Lung (tissue), 11 donors: ENCODE measurements at regions not wholly inside any gene's neighbourhood (a gene's known extent, or its start where the extent isn't known, plus 50 kb on each side); places are given as distances from the start of the nearest gene placed in this dataset.

Source experiments
- ATAC-seq: fragments of 200-7000 bp; cut with Tn5 transposase; one replicate; pipeline ENCODE4 v1.9.1; 2020; ENCODE audit warnings: moderate number of reproducible peaks; ENCODE audit not compliant: insufficient read depth, low FRiP score
- DNase-seq, 3 donors: peaks; one replicate each; pipeline ENCODE4 v3.0.0-alpha.2; 2013 to 2017
- H3K27ac ChIP-seq, 2 donors: one replicate each; pipeline ENCODE4 v1.5.1; 2013; ENCODE audit warnings: mild to moderate bottlenecking in 2 of 2, moderate library complexity in 2 of 2, control low read depth in 1 of 2, inconsistent platforms in 1 of 2, low read depth in 1 of 2, low read length in 1 of 2
- H3K27me3 ChIP-seq, 3 donors: one replicate each; pipeline ENCODE4 v1.5.1; 2013; ENCODE audit warnings: low read length in 2 of 3; ENCODE audit not compliant: control insufficient read depth in 3 of 3, insufficient read depth in 3 of 3
- H3K36me3 ChIP-seq, 4 donors: one replicate each; pipeline ENCODE4 v1.5.1; 2013; ENCODE audit warnings: low read length in 4 of 4, mild to moderate bottlenecking in 1 of 4, moderate library complexity in 1 of 4; ENCODE audit not compliant: control insufficient read depth in 4 of 4, insufficient read depth in 4 of 4
- H3K4me1 ChIP-seq, 5 donors: one replicate each; pipeline ENCODE4 v1.5.1; 2013; ENCODE audit warnings: low read length in 5 of 5, mild to moderate bottlenecking in 2 of 5, moderate library complexity in 1 of 5; ENCODE audit not compliant: control insufficient read depth in 5 of 5, insufficient read depth in 5 of 5
- H3K4me3 ChIP-seq: one replicate; pipeline ENCODE4 v1.5.1; 2013; ENCODE audit warnings: mild to moderate bottlenecking, control low read depth, moderate library complexity
- H3K9ac ChIP-seq, 2 donors: one replicate each; pipeline ENCODE4 v1.5.1; 2013; ENCODE audit warnings: low read length in 2 of 2, control low read depth in 1 of 2; ENCODE audit not compliant: insufficient read depth in 1 of 2
- H3K9me3 ChIP-seq, 4 donors: one replicate each; pipeline ENCODE4 v1.5.1; 2013; ENCODE audit warnings: low read length in 3 of 4, mild to moderate bottlenecking in 1 of 4, moderate library complexity in 1 of 4; ENCODE audit not compliant: control insufficient read depth in 4 of 4, insufficient read depth in 3 of 4
- WGBS, 2 donors: extraction: QIAGEN DNeasy Blood & Tissue Kit; methylation state at CpG; one replicate each; pipeline ENCODE4 v1.1.7; 2013; 5-methylcytosine and 5-hydroxymethylcytosine counted together
- TF ChIP-seq, protein P1 (sequence below): IDR thresholded peaks from 2 replicates; pipeline ENCODE4 v1.5.1; 2012; ENCODE audit warnings: mild to moderate bottlenecking; ENCODE audit errors: control extremely low read depth, extremely low read depth
- donor health status: control.
- donor health status: control.
- donor health status: Bipolar disorder and iron deficiency.
- donor health status: healthy.
- donor health status: DM: yes; HTN: yes; CAD: no.

GRCh38 chr5:121144764-121145163 is 680.7 kb downstream of the PRR16 start:
- H3K27ac ChIP-seq: no peak overlapping the region
- H3K4me1 ChIP-seq: no peaks in the 10 kb centered on the region
- H3K27me3 ChIP-seq: no peaks in the 10 kb centered on the region
- ATAC-seq: no peak
- H3K4me3 ChIP-seq: no peak overlapping the region
- TF ChIP-seq, protein P1, sequence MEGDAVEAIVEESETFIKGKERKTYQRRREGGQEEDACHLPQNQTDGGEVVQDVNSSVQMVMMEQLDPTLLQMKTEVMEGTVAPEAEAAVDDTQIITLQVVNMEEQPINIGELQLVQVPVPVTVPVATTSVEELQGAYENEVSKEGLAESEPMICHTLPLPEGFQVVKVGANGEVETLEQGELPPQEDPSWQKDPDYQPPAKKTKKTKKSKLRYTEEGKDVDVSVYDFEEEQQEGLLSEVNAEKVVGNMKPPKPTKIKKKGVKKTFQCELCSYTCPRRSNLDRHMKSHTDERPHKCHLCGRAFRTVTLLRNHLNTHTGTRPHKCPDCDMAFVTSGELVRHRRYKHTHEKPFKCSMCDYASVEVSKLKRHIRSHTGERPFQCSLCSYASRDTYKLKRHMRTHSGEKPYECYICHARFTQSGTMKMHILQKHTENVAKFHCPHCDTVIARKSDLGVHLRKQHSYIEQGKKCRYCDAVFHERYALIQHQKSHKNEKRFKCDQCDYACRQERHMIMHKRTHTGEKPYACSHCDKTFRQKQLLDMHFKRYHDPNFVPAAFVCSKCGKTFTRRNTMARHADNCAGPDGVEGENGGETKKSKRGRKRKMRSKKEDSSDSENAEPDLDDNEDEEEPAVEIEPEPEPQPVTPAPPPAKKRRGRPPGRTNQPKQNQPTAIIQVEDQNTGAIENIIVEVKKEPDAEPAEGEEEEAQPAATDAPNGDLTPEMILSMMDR: no peak
- H3K9me3 ChIP-seq: peaks cover 0 to 3% (median 0%) of the 10 kb centered on the region in 4 donors
- H3K9ac ChIP-seq: no peak overlapping the region
- H3K36me3 ChIP-seq: no peaks in the 10 kb centered on the region
- WGBS, 2 donors: 67 to 69% methylated on average over 1 of the region's 1 CpG
- DNase-seq: no peak

DNA sequence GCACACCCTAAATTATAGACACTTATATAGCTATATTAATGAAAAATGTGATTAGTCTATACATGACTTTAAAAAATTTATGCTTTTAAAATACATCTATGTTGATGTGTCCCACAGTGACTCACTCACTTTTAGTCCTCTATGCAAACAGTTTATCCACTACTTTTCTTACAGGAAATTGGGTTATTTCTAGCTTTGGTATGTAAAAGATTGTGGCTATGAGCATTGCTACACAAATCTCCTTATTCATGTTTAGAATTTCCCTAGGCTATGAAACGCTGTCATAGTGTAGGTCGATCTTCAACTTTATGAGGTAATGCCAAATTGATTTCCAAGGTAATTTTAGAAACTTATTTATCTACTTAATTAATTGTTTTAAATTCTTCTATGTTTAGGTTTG is 687.4 kb downstream of the PRR16 start:
- 90% methylated on average over 2 of the region's 2 CpGs for WGBS, 2 donors
- DNase-seq (no peak), ATAC-seq (no peak)
- no peak overlapping the region for H3K9ac ChIP-seq
- no peaks in the 10 kb centered on the region for H3K27me3 ChIP-seq
- H3K36me3 ChIP-seq: no peaks in the 10 kb centered on the region
- H3K4me1 ChIP-seq: no peaks in the 10 kb centered on the region
- TF ChIP-seq, protein P1: no peak
- H3K4me3 ChIP-seq: no peak overlapping the region
- H3K27ac ChIP-seq: no peak overlapping the region
- no peaks in the 10 kb centered on the region for H3K9me3 ChIP-seq

DNA sequence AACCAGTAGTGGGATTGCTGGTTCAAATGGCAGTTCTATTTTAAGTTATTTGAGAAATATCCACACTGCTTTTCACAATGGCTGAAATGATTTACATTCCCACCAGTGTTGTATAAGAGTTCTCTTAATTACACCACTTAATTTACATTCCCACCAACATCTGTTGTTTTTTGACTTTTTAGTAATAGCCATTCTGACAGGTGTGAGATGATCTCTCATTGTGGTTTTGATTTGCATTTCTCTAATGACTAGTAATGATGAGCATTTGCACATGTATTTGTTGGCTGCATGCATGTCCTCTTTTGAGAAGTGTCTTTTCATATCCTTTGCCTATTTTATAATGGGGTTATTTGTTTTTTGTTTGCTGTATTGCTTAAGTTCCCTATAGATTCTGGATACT is 688.3 kb downstream of the PRR16 start:
- H3K9ac ChIP-seq: no peak overlapping the region
- H3K4me1 ChIP-seq: no peaks in the 10 kb centered on the region
- H3K4me3 ChIP-seq: no peak overlapping the region
- no peak overlapping the region for H3K27ac ChIP-seq
- no peaks in the 10 kb centered on the region for H3K9me3 ChIP-seq
- H3K27me3 ChIP-seq: no peaks in the 10 kb centered on the region
- DNase-seq: no peak
- no peaks in the 10 kb centered on the region for H3K36me3 ChIP-seq
- TF ChIP-seq, protein P1: no peak
- ATAC-seq: no peak

DNA sequence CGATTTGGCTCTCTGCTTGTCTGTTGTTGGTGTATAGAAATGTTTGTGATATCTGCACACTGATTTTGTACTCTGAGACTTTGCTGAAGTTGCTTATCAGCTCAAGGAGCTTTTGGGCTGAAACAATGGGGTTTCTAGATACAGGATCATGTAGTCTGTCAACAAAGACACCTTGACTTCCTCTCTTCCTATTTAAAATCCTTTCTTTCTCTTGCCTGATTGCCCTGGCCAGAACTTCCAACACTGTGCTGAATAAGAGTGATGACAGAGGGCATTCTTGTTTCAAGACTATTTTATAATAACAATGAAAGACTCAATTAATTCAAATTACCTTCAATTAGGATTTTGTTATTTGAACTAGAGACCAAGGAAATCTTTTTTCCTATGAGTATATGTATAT is 692.5 kb downstream of the PRR16 start:
- no peaks in the 10 kb centered on the region for H3K4me1 ChIP-seq
- no peak overlapping the region for H3K27ac ChIP-seq
- H3K36me3 ChIP-seq: no peaks in the 10 kb centered on the region
- no peak overlapping the region for H3K9ac ChIP-seq
- H3K4me3 ChIP-seq: no peak overlapping the region
- DNase-seq (no peak), ATAC-seq (no peak)
- TF ChIP-seq, protein P1: no peak
- H3K9me3 ChIP-seq: no peaks in the 10 kb centered on the region
- no peaks in the 10 kb centered on the region for H3K27me3 ChIP-seq
- WGBS, 2 donors: 78 to 90% methylated on average over 1 of the region's 1 CpG
